GM19452 (cell line): ENCODE measurements at regions not wholly inside any gene's neighbourhood (a gene's known extent, or its start where the extent isn't known, plus 50 kb on each side); places are given as distances from the start of the nearest gene placed in this dataset.
"Not testable (repeated sequence)": the region's sequence is repeated elsewhere in the genome, so short reads cannot be mapped to it uniquely, and the experiment has no call there.

Experiments used
- ATAC-seq: cut with Tn5 transposase; IDR thresholded peaks from one replicate; pipeline ENCODE4 v1.9.1; 2021; ENCODE audit not compliant: unreplicated experiment

- ATAC-seq: no peak
These were observed 89.1 kb upstream of the C1GALT1C1 start for GRCh38 chrX:120718969-120719368.

- ATAC-seq: not testable (repeated sequence)
These were observed 72.5 kb upstream of the C1GALT1C1 start for GRCh38 chrX:120702337-120702736.

GRCh38 chrX:120697053-120697452 lies 67.2 kb upstream of the C1GALT1C1 start:
- peak; percentile 82 for ATAC-seq

GRCh38 chrX:120692319-120692718 lies 62.5 kb upstream of the C1GALT1C1 start:
- no peak for ATAC-seq

GRCh38 chrX:120690941-120691340 lies 61.1 kb upstream of the C1GALT1C1 start:
- no peak for ATAC-seq

- no peak for ATAC-seq
These were observed 60.5 kb upstream of the C1GALT1C1 start for GRCh38 chrX:120690344-120690743.

GRCh38 chrX:120680090-120680489 lies 50.2 kb upstream of the C1GALT1C1 start:
- ATAC-seq: no peak
